Esophagus squamous epithelium (tissue), 4 donors: ENCODE measurements at regions not wholly inside any gene's neighbourhood (a gene's known extent, or its start where the extent isn't known, plus 50 kb on each side); places are given as distances from the start of the nearest gene placed in this dataset.

ENCODE experiments used
- CTCF ChIP-seq, 6 experiments: fragments of 450-650 bp in 4 of 6; fragments of 200-600 bp in 2 of 6; sonication (generic) in 2 of 6; IDR thresholded peaks; one replicate each; pipeline ENCODE4 v1.5.1; 2016 to 2019; ENCODE audit warnings: antibody characterized with exemption in 6 of 6, mild to moderate bottlenecking in 4 of 6, moderate library complexity in 4 of 6
- POLR2A ChIP-seq, 4 donors: fragments of 450-650 bp; IDR thresholded peaks; one replicate each; pipeline ENCODE4 v1.6.1; 2017; ENCODE audit warnings: antibody characterized with exemption in 4 of 4, mild to moderate bottlenecking in 4 of 4, moderate library complexity in 3 of 4

- TF ChIP-seq CTCF (IDR thresholded peaks at IDR 0.05): no peak
- TF ChIP-seq POLR2A (IDR thresholded peaks at IDR 0.05): no peak
Observed at GRCh38 chr17:72491102-72491501, 370.3 kb downstream of the SOX9 start.
